ENCODE measurements at regions not wholly inside any gene's neighbourhood (a gene's known extent, or its start where the extent isn't known, plus 50 kb on each side); places are given as distances from the start of the nearest gene placed in this dataset.
"Not testable (repeated sequence)": the region's sequence is repeated elsewhere in the genome, so short reads cannot be mapped to it uniquely, and the experiment has no call there.

- DNase-seq; H3K36me3 ChIP-seq (ENCODE audit: control insufficient read depth in 4 of 4, insufficient read depth in 4 of 4, low read length in 3 of 4); H3K4me3 ChIP-seq (ENCODE audit: control insufficient read depth in 1 of 7, extremely low read depth in 1 of 7, insufficient read depth in 4 of 7, low read depth in 2 of 7, low read length in 6 of 7); POLR2A ChIA-PET; H3K9me3 ChIP-seq (ENCODE audit: control extremely low read depth in 1 of 5, control insufficient read depth in 4 of 5, insufficient read depth in 2 of 5, low read depth in 1 of 5, low read length in 4 of 5); H3K27ac ChIP-seq (ENCODE audit: insufficient read depth in 1 of 2, low read depth in 1 of 2, low read length in 2 of 2, poor library complexity in 1 of 2, severe bottlenecking in 2 of 2); H3K4me1 ChIP-seq (ENCODE audit: control extremely low read depth in 1 of 4, control insufficient read depth in 4 of 4, insufficient read depth in 4 of 4, low read length in 3 of 4); H3K27me3 ChIP-seq (replicated peaks in 2 of 5; ENCODE audit: control insufficient read depth in 4 of 5, insufficient read depth in 5 of 5, low read length in 4 of 5); CTCF ChIA-PET: not testable (repeated sequence)
- WGBS (ENCODE audit: insufficient coverage): 100% methylated on average over 2 of the region's 3 CpGs
Measured at GRCh38 chr10:35263827-35264226, 72.5 kb upstream of the CCNY start.

- CTCF ChIA-PET, POLR2A ChIA-PET: not testable (repeated sequence)
Measured at GRCh38 chr10:35264636-35265035, 71.7 kb upstream of the CCNY start.

GRCh38 chr10:35265435-35265834 is 70.9 kb upstream of the CCNY start:
- no peaks in the 10 kb centered on the region for H3K27me3 ChIP-seq (replicated peaks in 2 of 5; ENCODE audit: control insufficient read depth in 4 of 5, insufficient read depth in 5 of 5, low read length in 4 of 5)
- ChIA-PET CTCF (no interaction called here), POLR2A (no interaction called here)
- DNase-seq: no peak
- no peaks in the 10 kb centered on the region for H3K36me3 ChIP-seq (ENCODE audit: control insufficient read depth in 4 of 4, insufficient read depth in 4 of 4, low read length in 3 of 4)
- no peaks in the 10 kb centered on the region for H3K9me3 ChIP-seq (ENCODE audit: control extremely low read depth in 1 of 5, control insufficient read depth in 4 of 5, insufficient read depth in 2 of 5, low read depth in 1 of 5, low read length in 4 of 5)
- no peak overlapping the region for H3K27ac ChIP-seq (ENCODE audit: insufficient read depth in 1 of 2, low read depth in 1 of 2, low read length in 2 of 2, poor library complexity in 1 of 2, severe bottlenecking in 2 of 2)
- no peak overlapping the region for H3K4me3 ChIP-seq (ENCODE audit: control insufficient read depth in 1 of 7, extremely low read depth in 1 of 7, insufficient read depth in 4 of 7, low read depth in 2 of 7, low read length in 6 of 7)
- H3K4me1 ChIP-seq (ENCODE audit: control extremely low read depth in 1 of 4, control insufficient read depth in 4 of 4, insufficient read depth in 4 of 4, low read length in 3 of 4): peaks cover 0 to 2% (median 0%) of the 10 kb centered on the region in 4 experiments
- WGBS (ENCODE audit: insufficient coverage): 98% methylated on average over 10 of the region's 11 CpGs

More at GRCh38 chr10:35264636-35265035, 71.7 kb upstream of the CCNY start:
- not testable (repeated sequence) for H3K9me3 ChIP-seq (ENCODE audit: control extremely low read depth in 1 of 5, control insufficient read depth in 4 of 5, insufficient read depth in 2 of 5, low read depth in 1 of 5, low read length in 4 of 5); H3K4me3 ChIP-seq (ENCODE audit: control insufficient read depth in 1 of 7, extremely low read depth in 1 of 7, insufficient read depth in 4 of 7, low read depth in 2 of 7, low read length in 6 of 7); H3K4me1 ChIP-seq (ENCODE audit: control extremely low read depth in 1 of 4, control insufficient read depth in 4 of 4, insufficient read depth in 4 of 4, low read length in 3 of 4); DNase-seq; H3K36me3 ChIP-seq (ENCODE audit: control insufficient read depth in 4 of 4, insufficient read depth in 4 of 4, low read length in 3 of 4); H3K27me3 ChIP-seq (replicated peaks in 2 of 5; ENCODE audit: control insufficient read depth in 4 of 5, insufficient read depth in 5 of 5, low read length in 4 of 5); H3K27ac ChIP-seq (ENCODE audit: insufficient read depth in 1 of 2, low read depth in 1 of 2, low read length in 2 of 2, poor library complexity in 1 of 2, severe bottlenecking in 2 of 2)
- 100% methylated on average over 4 of the region's 7 CpGs for WGBS (ENCODE audit: insufficient coverage)

GRCh38 chr10:35268323-35268722 is 68.0 kb upstream of the CCNY start:
- 100% methylated on average over 2 of the region's 3 CpGs for WGBS (ENCODE audit: insufficient coverage)

GRCh38 chr10:35268791-35269257 is 67.5 kb upstream of the CCNY start:
- H3K27ac ChIP-seq (ENCODE audit: insufficient read depth in 1 of 2, low read depth in 1 of 2, low read length in 2 of 2, poor library complexity in 1 of 2, severe bottlenecking in 2 of 2): no peak overlapping the region
- no peaks in the 10 kb centered on the region for H3K27me3 ChIP-seq (replicated peaks in 2 of 5; ENCODE audit: control insufficient read depth in 4 of 5, insufficient read depth in 5 of 5, low read length in 4 of 5)
- H3K9me3 ChIP-seq (ENCODE audit: control extremely low read depth in 1 of 5, control insufficient read depth in 4 of 5, insufficient read depth in 2 of 5, low read depth in 1 of 5, low read length in 4 of 5): no peaks in the 10 kb centered on the region
- ChIA-PET POLR2A (no interaction called here), CTCF (no interaction called here)
- no peaks in the 10 kb centered on the region for H3K36me3 ChIP-seq (ENCODE audit: control insufficient read depth in 4 of 4, insufficient read depth in 4 of 4, low read length in 3 of 4)
- peaks cover 0 to 2% (median 0%) of the 10 kb centered on the region in 4 experiments for H3K4me1 ChIP-seq (ENCODE audit: control extremely low read depth in 1 of 4, control insufficient read depth in 4 of 4, insufficient read depth in 4 of 4, low read length in 3 of 4)
- no peak for DNase-seq
- no peak overlapping the region for H3K4me3 ChIP-seq (ENCODE audit: control insufficient read depth in 1 of 7, extremely low read depth in 1 of 7, insufficient read depth in 4 of 7, low read depth in 2 of 7, low read length in 6 of 7)
- WGBS (ENCODE audit: insufficient coverage): 73% methylated on average over 4 of the region's 4 CpGs

More at GRCh38 chr10:35268323-35268722, 68.0 kb upstream of the CCNY start:
- Histone ChIP-seq H3K36me3 (ENCODE audit: control insufficient read depth in 4 of 4, insufficient read depth in 4 of 4, low read length in 3 of 4) (no peaks in the 10 kb centered on the region), H3K9me3 (ENCODE audit: control extremely low read depth in 1 of 5, control insufficient read depth in 4 of 5, insufficient read depth in 2 of 5, low read depth in 1 of 5, low read length in 4 of 5) (no peaks in the 10 kb centered on the region), H3K4me3 (ENCODE audit: control insufficient read depth in 1 of 7, extremely low read depth in 1 of 7, insufficient read depth in 4 of 7, low read depth in 2 of 7, low read length in 6 of 7) (no peak overlapping the region), H3K27me3 (replicated peaks in 2 of 5; ENCODE audit: control insufficient read depth in 4 of 5, insufficient read depth in 5 of 5, low read length in 4 of 5) (no peaks in the 10 kb centered on the region), H3K4me1 (ENCODE audit: control extremely low read depth in 1 of 4, control insufficient read depth in 4 of 4, insufficient read depth in 4 of 4, low read length in 3 of 4) (peaks cover 0 to 2% (median 0%) of the 10 kb centered on the region in 4 experiments), H3K27ac (ENCODE audit: insufficient read depth in 1 of 2, low read depth in 1 of 2, low read length in 2 of 2, poor library complexity in 1 of 2, severe bottlenecking in 2 of 2) (no peak overlapping the region)
- ChIA-PET POLR2A (interaction anchor here (0.6 kb wide), 1 partner anchor 243 kb away, joined by 4 read pairs; no protein-coding TSS in a partner anchor), CTCF (no interaction called here)
- no peak for DNase-seq

- DNase-seq: no peak
- H3K27ac ChIP-seq (ENCODE audit: insufficient read depth in 1 of 2, low read depth in 1 of 2, low read length in 2 of 2, poor library complexity in 1 of 2, severe bottlenecking in 2 of 2): no peak overlapping the region
- H3K4me3 ChIP-seq (ENCODE audit: control insufficient read depth in 1 of 7, extremely low read depth in 1 of 7, insufficient read depth in 4 of 7, low read depth in 2 of 7, low read length in 6 of 7): no peak overlapping the region
- H3K4me1 ChIP-seq (ENCODE audit: control extremely low read depth in 1 of 4, control insufficient read depth in 4 of 4, insufficient read depth in 4 of 4, low read length in 3 of 4): peaks cover 0 to 2% (median 0%) of the 10 kb centered on the region in 4 experiments
- no peaks in the 10 kb centered on the region for H3K36me3 ChIP-seq (ENCODE audit: control insufficient read depth in 4 of 4, insufficient read depth in 4 of 4, low read length in 3 of 4)
- no peaks in the 10 kb centered on the region for H3K27me3 ChIP-seq (replicated peaks in 2 of 5; ENCODE audit: control insufficient read depth in 4 of 5, insufficient read depth in 5 of 5, low read length in 4 of 5)
- no CpG with 5 or more reads among the region's 1 CpG for WGBS (ENCODE audit: insufficient coverage)
- ChIA-PET POLR2A (no interaction called here), CTCF (no interaction called here)
- H3K9me3 ChIP-seq (ENCODE audit: control extremely low read depth in 1 of 5, control insufficient read depth in 4 of 5, insufficient read depth in 2 of 5, low read depth in 1 of 5, low read length in 4 of 5): no peaks in the 10 kb centered on the region
Measured at GRCh38 chr10:35270100-35270499, 66.2 kb upstream of the CCNY start.

- Histone ChIP-seq H3K27ac (ENCODE audit: insufficient read depth in 1 of 2, low read depth in 1 of 2, low read length in 2 of 2, poor library complexity in 1 of 2, severe bottlenecking in 2 of 2) (no peak overlapping the region), H3K4me3 (ENCODE audit: control insufficient read depth in 1 of 7, extremely low read depth in 1 of 7, insufficient read depth in 4 of 7, low read depth in 2 of 7, low read length in 6 of 7) (no peak overlapping the region), H3K36me3 (ENCODE audit: control insufficient read depth in 4 of 4, insufficient read depth in 4 of 4, low read length in 3 of 4) (no peaks in the 10 kb centered on the region), H3K4me1 (ENCODE audit: control extremely low read depth in 1 of 4, control insufficient read depth in 4 of 4, insufficient read depth in 4 of 4, low read length in 3 of 4) (peaks cover 0 to 2% (median 0%) of the 10 kb centered on the region in 4 experiments), H3K9me3 (ENCODE audit: control extremely low read depth in 1 of 5, control insufficient read depth in 4 of 5, insufficient read depth in 2 of 5, low read depth in 1 of 5, low read length in 4 of 5) (no peaks in the 10 kb centered on the region), H3K27me3 (replicated peaks in 2 of 5; ENCODE audit: control insufficient read depth in 4 of 5, insufficient read depth in 5 of 5, low read length in 4 of 5) (no peaks in the 10 kb centered on the region)
- ChIA-PET POLR2A (no interaction called here), CTCF (no interaction called here)
- no peak for DNase-seq
- WGBS (ENCODE audit: insufficient coverage): 90% methylated on average over 5 of the region's 5 CpGs
Measured at GRCh38 chr10:35271086-35271858, 65.0 kb upstream of the CCNY start.
